Endothelial cell (in vitro differentiated cells): ENCODE measurements at regions not wholly inside any gene's neighbourhood (a gene's known extent, or its start where the extent isn't known, plus 50 kb on each side); places are given as distances from the start of the nearest gene placed in this dataset.
"Not testable (repeated sequence)": the region's sequence is repeated elsewhere in the genome, so short reads cannot be mapped to it uniquely, and the experiment has no call there.

Source experiments
- DNase-seq: peaks from one replicate; pipeline ENCODE4 v3.0.0; 2021; ENCODE audit warnings: low spot score
- H3K27ac Mint-ChIP-seq: one replicate; pipeline ENCODE4 v1.8.0; 2021; ENCODE audit warnings: mixed read lengths, inconsistent platforms; ENCODE audit not compliant: unreplicated experiment
- H3K27me3 Mint-ChIP-seq: one replicate; pipeline ENCODE4 v1.8.0; 2021; ENCODE audit warnings: mild to moderate bottlenecking, moderate library complexity, mixed read lengths, inconsistent platforms; ENCODE audit not compliant: unreplicated experiment
- H3K36me3 Mint-ChIP-seq: one replicate; pipeline ENCODE4 v1.8.0; 2021; ENCODE audit warnings: mild to moderate bottlenecking, low read depth, mixed read lengths, inconsistent platforms; ENCODE audit not compliant: unreplicated experiment
- H3K4me1 Mint-ChIP-seq: one replicate; pipeline ENCODE4 v1.8.0; 2021; ENCODE audit warnings: mild to moderate bottlenecking, mixed read lengths, inconsistent platforms; ENCODE audit not compliant: unreplicated experiment
- H3K4me3 Mint-ChIP-seq: one replicate; pipeline ENCODE4 v1.8.0; 2021; ENCODE audit warnings: mild to moderate bottlenecking, mixed read lengths, inconsistent platforms; ENCODE audit not compliant: unreplicated experiment
- H3K9me3 Mint-ChIP-seq: one replicate; pipeline ENCODE4 v1.8.0; 2021; ENCODE audit warnings: mixed read lengths, inconsistent platforms; ENCODE audit not compliant: unreplicated experiment
- TF ChIP-seq, protein P1 (sequence below): fragments of 200-600 bp; sonication (generic); IDR thresholded peaks from one replicate; pipeline ENCODE4 v1.5.0; 2021; ENCODE audit warnings: antibody characterized with exemption; ENCODE audit not compliant: unreplicated experiment

DNA sequence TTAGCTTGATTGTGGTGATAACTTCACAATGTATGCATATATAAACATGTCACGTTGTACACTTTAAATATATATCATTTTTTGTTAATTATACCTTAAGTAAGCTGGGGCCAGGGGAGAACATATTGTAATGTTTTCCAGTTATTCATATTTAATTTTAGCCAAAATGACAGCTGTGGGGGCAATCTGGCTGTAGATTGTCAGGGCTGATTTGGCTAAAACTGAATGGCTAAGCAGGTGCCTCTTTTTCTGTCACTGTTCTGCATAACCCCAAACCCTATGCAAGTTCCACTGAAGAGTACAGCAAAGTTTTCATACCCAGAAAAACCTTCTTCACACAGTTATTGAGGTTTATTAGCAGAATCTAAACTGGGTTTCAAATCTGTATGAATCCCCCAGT lies 318.2 kb downstream of the PTPRC start:
- Mint-ChIP-seq H3K9me3 (no peaks in the 10 kb centered on the region), H3K36me3 (no peaks in the 10 kb centered on the region), H3K27ac (no peak overlapping the region), H3K4me3 (no peak overlapping the region), H3K4me1 (no peaks in the 10 kb centered on the region), H3K27me3 (no peaks in the 10 kb centered on the region)
- no peak for DNase-seq
- TF ChIP-seq, protein P1, sequence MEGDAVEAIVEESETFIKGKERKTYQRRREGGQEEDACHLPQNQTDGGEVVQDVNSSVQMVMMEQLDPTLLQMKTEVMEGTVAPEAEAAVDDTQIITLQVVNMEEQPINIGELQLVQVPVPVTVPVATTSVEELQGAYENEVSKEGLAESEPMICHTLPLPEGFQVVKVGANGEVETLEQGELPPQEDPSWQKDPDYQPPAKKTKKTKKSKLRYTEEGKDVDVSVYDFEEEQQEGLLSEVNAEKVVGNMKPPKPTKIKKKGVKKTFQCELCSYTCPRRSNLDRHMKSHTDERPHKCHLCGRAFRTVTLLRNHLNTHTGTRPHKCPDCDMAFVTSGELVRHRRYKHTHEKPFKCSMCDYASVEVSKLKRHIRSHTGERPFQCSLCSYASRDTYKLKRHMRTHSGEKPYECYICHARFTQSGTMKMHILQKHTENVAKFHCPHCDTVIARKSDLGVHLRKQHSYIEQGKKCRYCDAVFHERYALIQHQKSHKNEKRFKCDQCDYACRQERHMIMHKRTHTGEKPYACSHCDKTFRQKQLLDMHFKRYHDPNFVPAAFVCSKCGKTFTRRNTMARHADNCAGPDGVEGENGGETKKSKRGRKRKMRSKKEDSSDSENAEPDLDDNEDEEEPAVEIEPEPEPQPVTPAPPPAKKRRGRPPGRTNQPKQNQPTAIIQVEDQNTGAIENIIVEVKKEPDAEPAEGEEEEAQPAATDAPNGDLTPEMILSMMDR: no peak

DNA sequence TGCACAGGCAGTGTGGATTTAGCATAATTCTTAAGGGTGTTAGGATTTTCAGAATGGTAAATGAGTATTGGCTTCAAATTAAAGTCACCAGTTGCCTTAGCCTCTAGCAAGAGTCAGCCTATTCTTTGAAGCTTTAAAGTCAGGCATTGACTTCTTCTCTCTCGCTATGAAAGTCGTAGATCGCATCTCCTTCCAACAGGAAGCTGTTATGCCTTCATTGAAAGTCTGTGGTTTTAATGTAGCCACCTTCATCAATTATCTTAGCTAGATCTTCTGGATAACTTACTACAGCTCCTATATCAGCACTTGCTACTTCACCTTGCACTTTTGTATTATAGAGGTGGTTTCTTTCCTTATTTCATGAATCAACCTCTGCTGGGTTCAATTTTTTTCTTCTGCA lies 320.2 kb downstream of the PTPRC start:
- Mint-ChIP-seq H3K36me3 (no peaks in the 10 kb centered on the region), H3K9me3 (no peaks in the 10 kb centered on the region), H3K27me3 (peaks cover 2% of the 10 kb centered on the region), H3K4me1 (no peaks in the 10 kb centered on the region), H3K4me3 (no peak overlapping the region), H3K27ac (no peak overlapping the region)
- no peak for DNase-seq
- TF ChIP-seq, protein P1: no peak

DNA sequence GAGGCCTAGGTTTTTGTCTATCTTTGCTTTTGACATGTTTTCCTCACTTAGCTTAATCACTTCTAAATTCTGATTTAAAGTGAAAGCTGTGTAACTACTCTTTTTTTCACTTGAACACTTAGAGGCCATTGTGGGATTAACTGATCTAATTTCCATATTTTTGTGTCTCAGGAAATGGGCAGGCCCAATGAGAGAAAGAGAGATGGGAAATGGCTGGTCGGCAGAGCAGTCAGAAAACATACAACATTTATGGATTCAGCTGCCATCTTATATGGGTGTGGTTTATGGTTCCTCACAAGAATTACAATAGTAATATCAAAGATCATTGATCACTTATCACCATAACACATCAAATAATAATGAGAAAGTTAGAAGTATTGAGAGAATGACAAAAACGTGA lies 320.8 kb downstream of the PTPRC start:
- no peaks in the 10 kb centered on the region for H3K36me3 Mint-ChIP-seq
- peaks cover 2% of the 10 kb centered on the region for H3K27me3 Mint-ChIP-seq
- no peak overlapping the region for H3K27ac Mint-ChIP-seq
- no peak overlapping the region for H3K4me3 Mint-ChIP-seq
- TF ChIP-seq, protein P1: no peak
- no peaks in the 10 kb centered on the region for H3K4me1 Mint-ChIP-seq
- no peaks in the 10 kb centered on the region for H3K9me3 Mint-ChIP-seq
- DNase-seq: no peak

DNA sequence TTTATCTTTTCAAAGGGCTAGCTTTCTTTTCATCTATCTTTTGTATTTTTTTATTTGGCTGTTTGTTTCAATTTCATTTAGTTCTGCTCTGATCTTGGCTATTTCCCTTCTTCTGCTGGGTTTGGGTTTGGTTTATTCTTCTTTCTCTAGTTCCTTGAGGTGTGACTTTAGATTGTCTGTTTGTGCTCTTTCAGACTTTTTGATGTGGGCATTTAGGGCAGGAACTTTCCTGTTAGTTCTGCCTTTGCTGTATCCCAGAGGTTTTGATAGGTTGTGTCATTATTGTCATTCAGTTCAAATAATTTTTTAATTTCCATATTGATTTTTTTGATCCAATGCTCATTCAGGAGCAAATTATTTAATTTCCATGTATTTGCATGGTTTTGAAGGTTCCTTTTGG lies 325.0 kb downstream of the PTPRC start:
- not testable (repeated sequence) for H3K36me3 Mint-ChIP-seq, H3K27me3 Mint-ChIP-seq, H3K4me1 Mint-ChIP-seq, H3K4me3 Mint-ChIP-seq, H3K27ac Mint-ChIP-seq, DNase-seq, H3K9me3 Mint-ChIP-seq

DNA sequence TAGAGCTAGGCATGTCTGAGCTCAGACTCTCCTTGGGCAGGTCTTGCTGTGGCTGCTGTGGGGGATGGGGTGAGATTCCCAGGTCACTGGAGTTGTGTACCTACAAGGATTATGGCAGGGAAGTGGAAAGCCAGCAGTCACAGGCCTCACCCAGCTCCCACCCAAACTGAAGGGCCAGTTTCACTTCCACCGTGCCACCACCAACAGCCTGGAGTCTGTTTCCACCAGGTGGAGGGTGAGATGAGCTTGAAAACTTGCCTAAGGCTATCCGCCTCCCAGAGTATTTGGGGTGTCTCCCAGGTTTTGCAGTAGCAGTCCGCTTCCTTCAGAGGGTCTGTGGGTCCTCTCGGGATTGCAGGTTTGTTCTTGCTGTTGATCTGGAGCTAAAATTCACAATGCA lies 327.7 kb downstream of the PTPRC start:
- H3K4me1 Mint-ChIP-seq: no peaks in the 10 kb centered on the region
- no peaks in the 10 kb centered on the region for H3K9me3 Mint-ChIP-seq
- no peak for DNase-seq
- TF ChIP-seq, protein P1: no peak
- H3K27ac Mint-ChIP-seq: no peak overlapping the region
- H3K4me3 Mint-ChIP-seq: no peak overlapping the region
- peaks cover 2% of the 10 kb centered on the region for H3K27me3 Mint-ChIP-seq
- H3K36me3 Mint-ChIP-seq: no peaks in the 10 kb centered on the region

DNA sequence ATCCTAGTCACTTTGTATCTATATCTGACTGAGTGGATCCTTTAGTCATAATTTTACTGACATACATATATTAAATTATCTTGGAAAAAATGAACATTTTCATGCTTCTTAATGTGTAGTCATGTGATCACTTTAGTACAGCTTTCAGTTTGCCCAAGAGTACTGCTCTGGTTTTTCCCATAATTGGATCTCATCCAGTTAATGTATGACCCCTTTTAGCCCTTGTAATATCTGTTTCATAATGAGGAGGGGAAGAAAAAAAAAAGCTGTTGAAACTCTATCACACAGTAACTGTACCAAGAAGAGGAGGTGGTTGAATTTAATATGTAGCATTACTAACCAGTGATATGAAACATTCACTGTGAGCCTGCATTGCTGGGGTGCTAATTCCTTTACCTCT lies 328.7 kb downstream of the PTPRC start:
- H3K27me3 Mint-ChIP-seq: no peaks in the 10 kb centered on the region
- TF ChIP-seq, protein P1: no peak
- no peak overlapping the region for H3K4me3 Mint-ChIP-seq
- no peaks in the 10 kb centered on the region for H3K4me1 Mint-ChIP-seq
- DNase-seq: no peak
- H3K9me3 Mint-ChIP-seq: no peaks in the 10 kb centered on the region
- H3K27ac Mint-ChIP-seq: no peak overlapping the region
- H3K36me3 Mint-ChIP-seq: no peaks in the 10 kb centered on the region
